ELF-1 (cell line): ENCODE measurements at regions not wholly inside any gene's neighbourhood (a gene's known extent, or its start where the extent isn't known, plus 50 kb on each side); places are given as distances from the start of the nearest gene placed in this dataset.

Source experiments
- DNase-seq: peaks from one replicate; pipeline ENCODE4 v3.0.0-alpha.2; 2016; ENCODE audit warnings: low read depth, low spot score

DNA sequence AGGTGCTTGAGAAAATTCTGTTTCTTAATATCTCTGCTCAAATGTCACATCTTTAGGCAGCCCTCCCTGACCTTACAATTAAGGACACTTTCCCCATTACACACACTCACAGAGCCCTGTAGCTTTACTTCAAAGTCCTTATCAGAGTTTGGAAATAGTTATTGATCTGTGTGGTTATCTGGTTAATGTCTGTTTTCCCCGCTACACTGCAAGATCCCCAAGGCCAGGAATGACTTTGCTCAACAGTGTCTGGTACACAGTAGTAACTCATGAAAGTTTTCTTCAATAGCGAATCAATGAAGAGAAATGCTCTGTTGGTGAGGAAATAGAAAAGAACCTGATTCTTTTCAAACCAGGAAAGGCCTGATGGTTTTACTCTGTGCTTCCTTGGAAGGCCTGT, 554.4 kb downstream of the REEP3 start:
- no peak for DNase-seq

DNA sequence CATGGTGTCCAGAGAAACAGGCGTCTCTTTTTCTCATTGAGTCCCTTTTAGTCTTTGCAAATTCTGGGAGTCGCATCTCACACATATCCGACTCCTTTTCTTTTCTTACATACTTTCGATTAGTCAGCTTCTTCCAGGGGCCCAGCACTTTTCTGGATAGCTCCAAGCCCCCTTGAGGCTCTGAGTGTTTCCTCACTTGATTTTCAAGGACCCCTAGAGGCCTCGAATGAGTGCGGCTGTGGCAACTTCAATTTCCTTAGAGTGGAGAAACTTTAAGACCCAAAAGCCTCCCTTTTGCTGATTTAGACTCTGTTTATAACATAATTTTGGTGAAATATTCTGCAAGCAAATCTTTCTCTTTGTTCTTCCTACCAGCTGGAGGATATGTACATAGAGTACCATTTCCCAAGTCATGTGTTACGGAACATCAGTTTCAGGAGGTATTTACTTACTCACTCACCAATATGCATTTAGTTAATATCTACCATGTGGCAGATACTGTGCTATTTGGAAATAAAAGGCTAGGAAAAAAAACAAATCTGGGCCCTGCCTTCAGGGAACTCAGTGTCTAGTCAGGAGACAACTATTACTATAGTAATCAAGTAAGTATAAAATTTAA, 555.2 kb downstream of the REEP3 start:
- DNase-seq = no peak

DNA sequence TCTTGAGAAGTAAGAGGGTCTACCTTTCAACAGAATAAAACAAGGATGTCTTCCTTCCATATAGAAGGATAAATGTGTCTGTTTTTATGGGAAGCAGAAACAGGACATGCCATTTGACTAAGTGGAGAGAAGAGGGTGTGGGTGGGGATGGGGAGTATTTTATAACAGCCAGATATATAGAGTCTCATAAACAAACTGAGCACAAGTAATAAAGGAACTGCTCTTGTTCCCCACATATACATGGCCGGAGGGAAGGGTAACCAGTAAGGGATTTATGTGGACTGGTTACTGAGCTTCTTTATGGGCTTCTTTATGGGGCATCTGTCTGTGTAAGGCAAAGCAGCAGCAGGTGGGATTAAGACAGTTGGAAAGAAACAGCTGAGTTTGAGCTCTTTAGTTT, 558.1 kb downstream of the REEP3 start:
- DNase-seq = no peak

DNA sequence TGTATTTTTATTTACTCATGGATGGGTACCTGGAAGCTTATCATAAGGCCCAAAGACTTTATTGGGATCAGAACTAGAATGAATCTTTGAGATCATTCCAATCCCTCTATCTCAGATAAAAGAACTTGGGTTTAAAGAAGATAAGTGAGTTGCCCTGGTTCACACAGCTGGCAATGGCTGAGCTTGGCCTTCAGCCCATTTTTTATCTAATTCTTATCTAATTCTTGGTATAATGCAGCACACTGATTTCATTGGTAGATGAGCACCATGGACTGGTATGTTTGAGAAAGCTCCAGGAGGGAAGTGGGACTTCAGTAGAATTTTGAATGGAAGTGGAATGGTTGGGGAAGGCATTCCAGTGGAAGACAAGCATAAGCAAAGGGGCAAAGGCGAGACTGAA, 558.9 kb downstream of the REEP3 start:
- DNase-seq = no peak

DNA sequence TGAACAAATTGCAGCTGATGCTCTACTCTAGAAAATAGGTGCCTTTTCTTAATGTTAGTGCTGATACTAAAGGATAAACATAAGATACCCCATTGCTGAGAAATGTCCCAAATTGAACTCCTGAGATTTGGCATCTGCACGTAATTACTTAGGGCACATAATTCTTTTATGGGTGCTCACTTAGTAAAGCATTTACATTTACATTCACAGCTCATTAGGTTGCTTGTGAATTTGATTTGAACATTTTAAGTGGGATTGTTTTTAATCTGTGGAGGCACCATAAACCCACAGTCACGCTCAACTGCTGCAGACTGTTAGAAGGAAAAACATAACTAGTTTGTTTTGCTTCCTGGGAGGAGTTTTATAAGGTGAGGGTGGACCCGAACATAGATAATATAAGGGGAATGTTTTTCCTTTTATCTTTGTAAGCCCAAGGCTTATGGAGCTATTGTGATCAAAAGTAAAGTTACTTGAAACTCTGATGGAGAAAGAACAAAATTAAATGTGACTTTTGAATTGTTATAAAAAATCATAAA, 560.8 kb downstream of the REEP3 start:
- no peak for DNase-seq

DNA sequence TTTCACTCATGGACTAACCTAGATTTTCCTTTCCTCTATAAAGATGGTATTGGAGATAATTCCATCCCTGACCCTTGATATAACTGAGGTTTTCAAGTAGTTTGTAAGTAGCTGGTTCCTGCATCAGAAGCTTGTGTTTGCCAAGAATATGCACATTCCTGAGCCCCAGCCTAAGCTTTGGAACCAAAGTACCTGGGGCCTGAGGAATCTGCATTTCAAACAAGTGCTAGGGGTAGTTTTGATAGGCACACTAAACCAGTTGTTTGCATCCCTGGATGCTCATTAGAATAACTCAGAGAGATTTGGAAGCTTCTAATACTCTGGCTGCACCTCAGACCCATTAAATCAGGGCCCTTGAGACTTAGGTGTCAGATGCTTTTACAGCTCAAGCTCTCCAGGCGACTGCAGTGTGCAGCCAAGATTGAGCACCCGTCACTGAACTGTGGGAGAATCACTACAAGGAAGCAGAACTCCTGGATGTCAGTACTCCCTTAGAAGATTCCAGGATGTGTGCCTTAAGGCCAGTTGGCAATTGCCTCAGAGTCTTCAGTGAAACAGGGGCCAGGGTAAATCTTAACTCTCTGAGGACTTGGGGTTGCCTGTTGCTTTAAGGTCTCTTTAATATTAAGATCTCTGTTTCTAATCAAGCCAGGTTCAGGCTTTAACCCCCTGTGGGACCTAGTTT, 565.0 kb downstream of the REEP3 start:
- DNase-seq = peak; percentile 36

DNA sequence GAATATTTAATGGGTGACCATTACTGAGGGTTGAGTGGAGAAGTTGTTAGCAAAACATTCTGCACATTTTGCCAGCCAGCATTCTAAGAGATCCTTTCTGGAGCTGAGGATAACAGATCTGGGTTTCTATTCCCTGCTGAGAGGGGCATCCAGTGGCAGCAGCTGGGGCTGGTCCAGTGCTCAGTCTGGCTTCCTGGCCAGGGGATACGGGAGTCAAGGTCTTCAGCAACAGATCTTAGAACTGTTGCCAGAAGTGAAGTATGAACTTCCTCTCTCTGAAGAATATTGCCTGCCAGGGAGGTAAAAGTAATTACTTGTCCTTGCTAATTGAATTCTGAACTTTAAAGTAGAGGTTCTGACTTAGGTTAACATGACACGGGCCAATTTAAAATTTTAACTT, 568.4 kb downstream of the REEP3 start:
- no peak for DNase-seq

DNA sequence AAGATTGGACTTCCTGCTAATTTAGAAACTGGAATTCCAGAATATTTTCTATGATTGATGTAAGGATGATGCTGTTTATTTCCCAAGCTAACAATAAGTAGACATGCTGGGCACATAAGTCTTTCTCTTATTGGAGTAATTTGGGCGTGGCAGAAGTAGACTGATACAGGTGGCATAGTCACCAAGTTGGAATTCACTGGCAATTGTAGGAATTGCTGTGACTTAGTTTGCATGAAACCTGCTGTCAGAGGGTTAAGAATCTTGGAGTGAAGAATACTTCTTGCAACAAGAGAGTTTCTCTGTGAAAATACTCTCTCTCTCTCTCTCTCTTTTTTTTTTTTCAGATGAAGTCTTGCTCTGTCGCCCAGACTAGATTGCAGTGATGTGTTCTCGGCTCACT, 569.7 kb downstream of the REEP3 start:
- no peak for DNase-seq

DNA sequence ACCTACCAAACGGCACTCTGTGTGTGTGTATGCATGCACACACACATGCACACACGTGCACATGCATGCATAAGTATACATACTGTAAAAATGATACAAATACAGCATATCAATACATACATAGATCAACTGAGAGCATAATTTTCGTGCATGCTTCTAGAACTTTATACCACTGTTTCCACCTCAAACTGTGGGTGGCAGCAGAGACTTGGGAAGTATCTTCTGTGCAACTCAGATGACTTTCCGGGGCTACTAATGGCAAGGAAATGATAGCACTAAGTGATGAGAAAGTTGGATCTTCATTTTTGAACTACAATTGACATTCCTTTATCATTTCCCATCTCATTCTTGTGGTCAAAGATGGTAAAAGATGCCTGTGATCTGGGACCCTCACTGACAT, 570.7 kb downstream of the REEP3 start:
- DNase-seq = no peak

DNA sequence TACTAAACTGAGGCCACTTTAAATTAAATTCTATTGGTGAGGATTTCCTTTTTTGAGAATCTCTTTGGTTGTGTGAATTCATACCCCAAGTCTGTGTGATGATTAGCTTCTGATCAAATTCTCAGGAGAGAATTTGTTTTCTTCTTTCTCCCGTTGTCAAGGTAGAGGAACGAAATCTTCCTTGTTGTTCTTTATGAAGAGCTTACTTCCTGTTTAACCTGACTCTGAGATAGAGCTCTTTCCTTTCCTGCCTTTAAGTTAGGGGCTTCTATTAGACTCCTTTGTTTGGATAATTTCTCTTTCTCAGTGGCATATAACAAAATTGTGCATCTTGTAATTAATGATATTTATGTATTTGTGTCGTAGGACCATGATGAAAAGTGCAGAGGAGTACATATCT, 572.1 kb downstream of the REEP3 start:
- no peak for DNase-seq

DNA sequence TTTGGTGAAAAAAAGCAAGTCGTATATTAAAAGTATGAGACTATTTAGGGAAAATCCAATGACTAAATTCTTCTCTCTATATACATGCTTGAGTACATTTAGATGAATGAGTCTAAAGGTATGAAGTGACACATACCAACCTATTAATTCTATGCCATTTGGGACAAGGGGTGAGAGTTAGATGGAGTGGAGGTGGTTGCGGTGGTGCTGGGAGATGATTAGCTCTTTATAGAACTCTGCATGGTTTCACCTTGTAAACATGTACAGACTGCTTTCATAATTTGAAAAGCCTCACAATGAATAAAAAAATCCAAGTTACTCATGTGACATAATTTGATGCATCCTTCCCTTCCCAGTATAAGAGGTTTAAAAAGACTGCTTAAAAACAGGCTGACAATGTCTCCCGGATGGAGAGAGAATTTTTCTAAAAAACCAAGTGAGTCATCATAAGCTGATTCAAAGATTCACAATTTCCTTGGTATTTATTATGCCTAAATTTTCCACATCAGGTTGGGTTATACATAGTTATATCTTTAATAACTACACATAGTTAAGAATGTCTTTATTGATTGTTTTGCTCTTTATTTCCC, 572.8 kb downstream of the REEP3 start:
- no peak for DNase-seq

DNA sequence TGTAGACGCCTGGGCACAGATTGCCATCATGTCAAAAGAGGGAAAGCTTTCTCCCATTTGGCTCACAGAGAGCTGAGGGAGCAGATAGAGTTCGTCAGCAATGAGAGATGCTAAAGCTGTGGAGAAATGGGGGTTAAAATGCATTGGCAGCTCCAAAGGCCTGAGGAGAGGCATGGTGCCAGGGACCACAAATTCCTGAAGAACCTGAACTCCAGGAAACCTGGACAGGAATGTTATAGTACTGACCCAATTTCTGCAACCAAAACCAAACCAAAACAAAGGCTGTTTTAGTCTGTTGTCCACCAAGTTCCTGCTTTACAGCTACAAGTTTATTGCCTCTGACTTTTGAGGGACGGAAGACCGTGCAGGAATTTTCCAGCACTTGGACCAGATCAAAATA, 575.7 kb downstream of the REEP3 start:
- DNase-seq = no peak

DNA sequence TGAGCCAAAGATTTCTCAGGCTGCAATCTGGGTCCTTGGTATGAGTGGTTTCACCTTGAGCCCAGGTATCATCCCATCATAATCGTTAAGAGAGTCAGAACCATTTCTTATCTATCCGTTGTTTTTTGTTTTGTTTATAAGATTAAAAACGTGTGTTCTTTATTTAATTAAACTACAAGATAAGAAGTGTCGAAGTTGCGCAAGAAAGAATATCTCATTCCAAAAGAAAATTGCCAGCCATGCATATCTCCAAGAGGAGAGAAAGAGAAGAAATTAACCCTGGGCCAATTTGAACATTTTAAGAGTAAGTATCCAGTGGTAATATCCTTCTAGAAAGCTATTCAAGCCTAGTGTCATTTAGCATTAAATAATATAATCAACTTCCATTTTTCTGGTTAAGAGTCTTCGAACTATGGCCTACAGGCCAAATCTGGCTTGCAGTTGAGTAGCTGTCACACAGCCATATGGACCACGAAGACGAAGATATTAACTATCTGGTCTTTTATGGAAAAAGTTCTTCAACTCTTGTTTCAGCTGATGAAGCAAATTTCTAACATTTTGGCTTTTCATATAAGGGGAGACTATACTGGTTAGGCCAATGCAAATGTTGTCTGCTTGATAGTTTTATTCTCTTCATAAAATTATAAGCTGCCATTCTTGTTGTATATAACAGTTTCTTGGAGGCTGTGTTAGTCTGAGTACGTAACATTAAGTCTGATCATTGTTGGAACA, 576.4 kb downstream of the REEP3 start:
- DNase-seq = no peak

DNA sequence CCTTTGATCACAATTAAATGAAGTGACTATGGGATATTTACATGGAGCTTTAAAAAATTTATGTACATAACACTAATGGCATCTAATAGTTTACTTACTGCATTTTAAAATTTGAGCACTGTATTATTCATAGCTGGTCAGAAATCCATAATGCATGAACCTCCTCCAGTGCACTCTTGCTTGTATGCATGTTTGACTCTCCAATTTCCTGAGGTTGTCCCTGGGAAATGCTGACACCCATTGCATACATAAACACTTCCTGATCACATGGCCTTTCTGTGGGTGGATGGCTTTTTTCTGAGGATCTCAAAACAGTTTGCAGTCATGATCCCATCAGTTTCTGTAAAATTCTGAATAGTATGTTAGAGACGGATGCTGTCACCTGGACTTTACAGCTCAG, 577.8 kb downstream of the REEP3 start:
- DNase-seq = no peak

DNA sequence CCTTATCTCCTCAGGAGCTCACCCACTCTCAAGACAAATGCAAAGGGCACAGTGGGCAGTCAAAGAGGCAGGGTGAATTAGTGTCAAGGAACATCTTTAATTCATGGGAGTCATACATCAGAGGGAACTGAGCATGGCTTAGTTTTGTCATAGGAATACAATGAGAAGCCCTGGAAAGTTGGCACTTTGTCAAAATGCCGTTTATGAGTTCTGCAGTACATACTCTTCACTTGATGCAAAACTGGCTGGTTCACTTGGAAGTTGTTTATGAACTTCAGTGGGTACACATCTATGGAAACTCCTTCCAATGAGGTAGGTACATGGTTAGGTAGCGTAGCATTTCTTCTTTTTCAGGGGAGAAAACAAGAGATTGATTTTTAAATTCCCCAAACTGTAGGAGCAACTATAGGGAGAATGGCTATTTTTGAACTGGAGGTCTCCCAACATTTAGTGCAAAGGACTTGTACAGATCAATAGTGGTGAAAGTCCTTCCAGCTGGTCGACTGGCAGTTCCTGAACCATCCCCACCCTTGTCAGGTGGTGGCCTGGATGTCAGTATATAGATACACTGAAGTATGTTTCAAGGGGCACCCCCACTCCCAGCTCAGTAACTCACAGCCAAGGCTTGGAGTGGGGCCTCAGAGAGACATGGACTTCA, 580.5 kb downstream of the REEP3 start:
- DNase-seq = no peak

DNA sequence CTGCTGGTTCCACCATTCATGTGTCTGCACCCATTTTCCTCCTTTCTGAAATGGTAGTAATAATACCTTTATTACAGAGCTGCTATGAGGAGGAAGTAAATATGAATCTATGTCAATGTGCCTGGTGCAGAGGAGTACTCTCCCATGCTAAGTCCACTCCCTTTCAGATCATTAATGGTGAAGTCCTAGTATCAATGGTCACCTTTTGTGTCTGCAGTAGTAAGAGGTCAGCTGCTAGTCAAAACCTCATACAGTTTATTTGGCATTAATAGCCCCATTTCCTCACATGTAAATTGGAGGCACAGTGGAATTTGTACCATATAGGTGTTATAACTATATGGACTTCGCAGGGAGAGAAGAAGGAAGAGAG, 581.0 kb downstream of the REEP3 start:
- DNase-seq = no peak

DNA sequence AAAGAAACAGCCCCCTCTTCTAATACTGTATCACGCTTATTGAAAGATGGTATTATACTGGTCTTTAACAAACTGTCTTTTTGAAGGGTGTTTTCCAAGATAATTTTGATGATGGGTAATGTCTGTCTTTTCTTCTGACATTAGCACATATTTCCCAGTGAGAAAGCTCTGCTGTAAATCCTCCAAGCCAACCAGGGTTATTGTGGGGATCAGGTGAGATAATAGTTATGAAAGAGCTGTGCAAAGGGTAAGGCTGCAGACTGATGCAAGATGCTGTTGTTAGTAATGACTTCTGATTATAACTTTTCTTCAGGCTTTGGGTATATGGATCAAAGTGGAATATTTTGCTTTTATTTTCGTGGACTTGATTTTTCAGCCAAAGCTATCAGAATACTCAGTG, 581.7 kb downstream of the REEP3 start:
- DNase-seq = no peak

DNA sequence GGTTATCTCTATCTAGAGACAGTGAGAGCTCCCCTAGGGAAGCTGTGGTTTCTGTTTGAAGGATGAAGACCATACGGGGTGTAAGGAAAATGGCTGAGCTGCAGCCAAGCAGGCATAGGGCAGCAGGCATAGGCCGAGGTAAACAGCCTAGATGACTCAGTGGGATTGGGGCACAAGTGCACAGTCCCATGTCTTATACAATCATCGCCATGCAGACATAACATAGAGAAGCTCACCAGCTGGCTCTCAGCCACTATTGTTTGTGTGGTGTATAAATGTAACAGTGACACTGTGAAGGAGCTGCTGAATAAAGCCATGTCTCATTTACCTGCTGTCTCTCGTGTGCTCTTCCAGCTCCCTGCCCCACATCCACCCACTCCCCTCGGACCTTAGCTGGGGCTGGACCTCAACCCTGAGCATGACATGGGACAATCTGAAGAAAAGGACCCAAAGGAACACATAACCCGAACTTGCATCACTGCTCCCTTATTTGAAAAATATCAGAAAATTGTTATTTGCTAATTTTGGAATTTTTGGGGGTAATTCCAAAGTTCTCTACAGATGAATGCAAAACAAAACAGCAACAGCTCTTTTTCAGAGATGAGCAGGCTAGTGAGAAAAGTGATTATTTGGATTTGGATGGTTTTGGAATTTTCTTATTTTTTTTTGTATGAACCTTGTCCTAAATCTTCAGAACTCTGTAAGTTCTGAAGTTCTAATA, 582.7 kb downstream of the REEP3 start:
- DNase-seq = no peak

DNA sequence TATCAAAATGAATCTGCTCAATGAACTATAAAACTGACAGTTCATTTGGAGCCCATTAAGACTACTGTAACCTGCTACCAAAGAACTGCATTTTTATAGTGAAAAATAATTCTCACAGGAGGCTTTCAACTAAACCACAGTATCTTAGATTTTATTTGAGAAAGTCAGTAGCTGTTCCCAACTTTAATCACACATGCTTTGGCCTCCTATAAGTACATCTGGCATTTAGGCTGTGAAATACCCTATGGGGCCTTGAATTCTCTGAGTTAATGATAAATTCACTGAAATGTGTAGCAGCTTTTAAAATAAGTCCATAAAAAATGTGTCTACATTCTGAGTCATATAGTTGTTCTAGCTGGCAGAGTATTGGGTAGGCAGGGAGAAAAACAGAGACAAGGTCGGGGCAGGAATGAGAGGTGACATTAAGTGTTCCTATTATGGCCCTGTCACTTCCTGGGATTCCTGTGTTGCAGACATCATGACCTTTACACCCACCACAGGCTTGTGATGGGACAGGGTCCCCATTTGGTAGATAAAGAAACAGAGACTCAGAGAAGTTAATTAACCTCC, 588.8 kb downstream of the REEP3 start:
- no peak for DNase-seq

DNA sequence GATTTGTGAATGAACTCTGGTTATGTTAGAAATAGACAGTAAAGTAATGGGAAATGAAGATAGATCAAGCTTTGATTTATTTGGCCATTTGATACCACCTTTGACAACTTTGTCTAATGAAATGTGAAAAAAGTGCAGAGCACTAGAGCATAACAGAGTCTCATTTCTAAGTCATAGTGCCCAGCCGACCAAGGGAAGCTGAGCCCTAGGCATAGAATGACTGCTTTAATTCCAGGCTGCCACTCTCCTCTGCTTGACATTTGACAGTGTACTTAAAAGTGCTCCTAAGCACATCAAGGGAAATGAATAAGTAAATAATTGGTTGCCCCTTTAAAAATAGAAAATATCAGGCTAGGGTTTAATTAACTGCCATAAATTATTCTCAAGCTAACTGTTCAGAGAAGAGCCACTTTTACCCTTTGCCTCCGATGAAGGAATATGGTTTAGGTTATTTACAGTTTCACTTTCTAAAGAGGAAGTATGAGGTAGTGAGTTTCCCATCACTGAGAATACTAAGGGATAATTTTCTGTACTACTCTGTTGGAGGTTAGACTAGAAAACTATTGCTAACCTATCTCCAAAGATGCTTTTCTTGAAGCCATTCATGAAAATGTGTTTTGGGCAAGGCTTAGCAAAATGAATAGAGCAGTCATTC, 591.6 kb downstream of the REEP3 start:
- DNase-seq = no peak

DNA sequence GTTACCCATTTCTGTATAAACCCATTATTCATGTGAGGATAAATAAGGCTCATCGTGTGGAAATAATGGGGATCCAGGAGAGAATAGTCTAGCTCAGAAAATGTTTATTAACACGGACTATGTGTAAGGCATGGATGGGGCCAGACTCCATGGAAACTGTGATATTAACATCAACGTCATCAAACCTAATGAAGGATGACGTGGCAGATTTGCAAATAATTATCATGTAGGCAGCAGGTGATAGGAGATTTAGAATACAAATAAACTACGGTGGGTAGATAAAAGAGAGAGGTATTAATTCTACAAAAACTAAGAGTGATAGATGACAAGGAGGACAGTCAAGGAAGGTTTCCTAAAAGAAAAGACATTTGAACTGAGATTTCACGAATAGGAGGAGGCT, 592.2 kb downstream of the REEP3 start:
- DNase-seq = no peak
